ENCODE measurements at regions not wholly inside any gene's neighbourhood (a gene's known extent, or its start where the extent isn't known, plus 50 kb on each side); places are given as distances from the start of the nearest gene placed in this dataset.
A peak's percentile ranks its signal among the peaks of the same experiment; 100 is the strongest.

GRCh38 chr4:122100508-122100907, 51.6 kb upstream of the BLTP1 start:
- H3K23ac ChIP-seq (ENCODE audit: low read depth, low read length, poor library complexity), result no peak overlapping the region
- peaks cover 7 to 10% of the 10 kb centered on the region in 2 donors for H3K4me1 ChIP-seq (ENCODE audit: control insufficient read depth in 2 of 2, insufficient read depth in 1 of 2, low read depth in 1 of 2, low read length in 2 of 2)
- no peaks in the 10 kb centered on the region for H3K36me3 ChIP-seq (replicated peaks in 1 of 2; ENCODE audit: control insufficient read depth in 2 of 2, insufficient read depth in 2 of 2, low read length in 2 of 2)
- H3K14ac ChIP-seq (ENCODE audit: low read length), result no peak overlapping the region
- peak; percentile 11 for DNase-seq (ENCODE audit: low spot score)
- H2AFZ ChIP-seq (ENCODE audit: low read length), result no peak overlapping the region
- H3K9ac ChIP-seq (ENCODE audit: low read depth, low read length, poor library complexity), result no peak overlapping the region
- no CpG with 5 or more reads among the region's 2 CpGs for WGBS, 2 donors (ENCODE audit: extremely low coverage in 2 of 2, insufficient read length in 2 of 2, insufficient replicate concordance in 1 of 2)
- no peak overlapping the region for H2AK5ac ChIP-seq (ENCODE audit: low read depth, low read length)
- no peak overlapping the region for H2BK15ac ChIP-seq (ENCODE audit: low read length)
- H2BK120ac ChIP-seq (ENCODE audit: low read depth, low read length), result no peak overlapping the region
- no peak overlapping the region for H3K4ac ChIP-seq (ENCODE audit: low read length)
- H3K18ac ChIP-seq (ENCODE audit: low read length), result no peak overlapping the region
- H3K4me3 ChIP-seq (ENCODE audit: low read length in 2 of 2), result no peak overlapping the region
- H3K79me1 ChIP-seq (ENCODE audit: low read depth, low read length), result no peaks in the 10 kb centered on the region
- no peak overlapping the region for H2BK5ac ChIP-seq (ENCODE audit: low read length)
- peaks cover 0 to 30% (median 0%) of the 10 kb centered on the region in 3 experiments for H3K27me3 ChIP-seq (ENCODE audit: control insufficient read depth in 3 of 3, insufficient read depth in 3 of 3, low read depth in 1 of 3, low read length in 3 of 3)
- H3K27ac ChIP-seq (replicated peaks; ENCODE audit: low read length), result no peak overlapping the region
- H4K91ac ChIP-seq (ENCODE audit: low read depth, low read length, poor library complexity), result no peak overlapping the region
- no peaks in the 10 kb centered on the region for H3K9me3 ChIP-seq (replicated peaks in 1 of 2; ENCODE audit: control insufficient read depth in 2 of 2, insufficient read depth in 1 of 2, low read depth in 1 of 2, low read length in 2 of 2)
- no peak overlapping the region for H3K4me2 ChIP-seq (ENCODE audit: insufficient read depth, low read length, poor library complexity, severe bottlenecking)
- no peak overlapping the region for H4K8ac ChIP-seq (ENCODE audit: low read depth, low read length)
- no peak overlapping the region for H2BK12ac ChIP-seq (ENCODE audit: low read length)

DNA sequence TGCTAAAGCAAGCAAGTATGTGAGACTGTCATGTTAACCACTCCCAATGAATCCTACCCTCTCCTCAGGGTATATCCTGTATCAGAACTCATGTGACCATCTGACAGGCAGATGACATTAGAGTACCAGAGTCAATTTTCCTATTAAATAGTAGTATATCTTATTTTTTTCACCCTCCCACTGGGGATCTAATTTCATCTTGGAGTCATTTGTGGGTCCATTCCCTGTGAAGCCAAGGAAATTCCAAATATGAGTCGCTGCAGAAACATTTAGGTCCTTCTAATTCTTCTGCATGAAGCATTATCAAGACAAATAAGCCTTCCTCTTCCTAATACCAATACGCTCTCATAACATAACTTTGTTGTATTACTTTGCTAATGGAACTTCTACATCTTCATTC, 52.2 kb upstream of the BLTP1 start:
- Histone ChIP-seq H2BK5ac (ENCODE audit: low read length) (no peak overlapping the region), H3K14ac (ENCODE audit: low read length) (no peak overlapping the region), H3K9ac (ENCODE audit: low read depth, low read length, poor library complexity) (no peak overlapping the region), H3K23ac (ENCODE audit: low read depth, low read length, poor library complexity) (no peak overlapping the region), H3K4me3 (ENCODE audit: low read length in 2 of 2) (no peak overlapping the region), H3K9me3 (replicated peaks in 1 of 2; ENCODE audit: control insufficient read depth in 2 of 2, insufficient read depth in 1 of 2, low read depth in 1 of 2, low read length in 2 of 2) (no peaks in the 10 kb centered on the region), H2BK120ac (ENCODE audit: low read depth, low read length) (no peak overlapping the region), H3K36me3 (replicated peaks in 1 of 2; ENCODE audit: control insufficient read depth in 2 of 2, insufficient read depth in 2 of 2, low read length in 2 of 2) (no peaks in the 10 kb centered on the region), H2BK12ac (ENCODE audit: low read length) (no peak overlapping the region), H2AK5ac (ENCODE audit: low read depth, low read length) (no peak overlapping the region), H2BK15ac (ENCODE audit: low read length) (no peak overlapping the region), H3K18ac (ENCODE audit: low read length) (no peak overlapping the region), H4K8ac (ENCODE audit: low read depth, low read length) (no peak overlapping the region), H3K27me3 (ENCODE audit: control insufficient read depth in 3 of 3, insufficient read depth in 3 of 3, low read depth in 1 of 3, low read length in 3 of 3) (peaks cover 0 to 30% (median 0%) of the 10 kb centered on the region in 3 experiments), H3K79me1 (ENCODE audit: low read depth, low read length) (no peaks in the 10 kb centered on the region), H3K4me1 (ENCODE audit: control insufficient read depth in 2 of 2, insufficient read depth in 1 of 2, low read depth in 1 of 2, low read length in 2 of 2) (peaks cover 7 to 10% of the 10 kb centered on the region in 2 donors), H4K91ac (ENCODE audit: low read depth, low read length, poor library complexity) (no peak overlapping the region), H3K4ac (ENCODE audit: low read length) (no peak overlapping the region), H2AFZ (ENCODE audit: low read length) (no peak overlapping the region), H3K4me2 (ENCODE audit: insufficient read depth, low read length, poor library complexity, severe bottlenecking) (no peak overlapping the region), H3K27ac (replicated peaks; ENCODE audit: low read length) (no peak overlapping the region)
- WGBS, 2 donors (ENCODE audit: extremely low coverage in 2 of 2, insufficient read length in 2 of 2, insufficient replicate concordance in 1 of 2), result no CpG with 5 or more reads among the region's 2 CpGs
- DNase-seq (ENCODE audit: low spot score), result no peak

DNA sequence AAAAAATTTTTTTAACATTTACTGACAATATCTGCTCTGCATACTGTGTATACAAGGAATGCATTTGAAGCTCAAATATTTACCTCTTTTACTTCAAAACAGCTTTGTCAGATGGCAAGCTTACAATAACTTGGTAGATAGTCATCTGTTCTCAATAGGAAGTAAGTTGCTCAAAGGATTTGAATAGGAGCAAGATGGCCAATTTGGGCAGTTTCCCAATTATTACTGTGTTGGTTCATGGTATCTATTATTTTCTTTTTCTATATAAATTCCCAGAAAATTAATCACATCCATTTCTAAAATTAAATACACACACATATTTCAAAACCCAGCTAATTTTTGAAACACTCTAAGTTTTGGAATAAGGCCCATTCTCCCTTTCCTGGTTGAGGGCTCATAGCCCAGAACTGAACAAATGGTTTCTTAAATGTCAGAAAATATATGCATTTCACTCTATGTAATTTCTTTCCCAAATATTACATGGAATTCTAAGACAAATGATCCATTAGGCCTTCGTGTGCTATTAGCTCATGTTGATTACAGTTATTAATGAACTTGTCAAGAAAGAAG, 60.2 kb upstream of the BLTP1 start:
- no peak for DNase-seq (ENCODE audit: low spot score)
- Histone ChIP-seq H3K4ac (ENCODE audit: low read length) (no peak overlapping the region), H3K4me1 (ENCODE audit: control insufficient read depth in 2 of 2, insufficient read depth in 1 of 2, low read depth in 1 of 2, low read length in 2 of 2) (no peaks in the 10 kb centered on the region), H3K14ac (ENCODE audit: low read length) (no peak overlapping the region), H2BK120ac (ENCODE audit: low read depth, low read length) (no peak overlapping the region), H3K36me3 (replicated peaks in 1 of 2; ENCODE audit: control insufficient read depth in 2 of 2, insufficient read depth in 2 of 2, low read length in 2 of 2) (no peaks in the 10 kb centered on the region), H3K4me2 (ENCODE audit: insufficient read depth, low read length, poor library complexity, severe bottlenecking) (no peak overlapping the region), H2BK12ac (ENCODE audit: low read length) (no peak overlapping the region), H2BK5ac (ENCODE audit: low read length) (no peak overlapping the region), H3K9me3 (replicated peaks in 1 of 2; ENCODE audit: control insufficient read depth in 2 of 2, insufficient read depth in 1 of 2, low read depth in 1 of 2, low read length in 2 of 2) (no peaks in the 10 kb centered on the region), H3K27me3 (ENCODE audit: control insufficient read depth in 3 of 3, insufficient read depth in 3 of 3, low read depth in 1 of 3, low read length in 3 of 3) (peaks cover 0 to 8% (median 0%) of the 10 kb centered on the region in 3 experiments), H3K23ac (ENCODE audit: low read depth, low read length, poor library complexity) (no peak overlapping the region), H4K8ac (ENCODE audit: low read depth, low read length) (no peak overlapping the region), H2BK15ac (ENCODE audit: low read length) (no peak overlapping the region), H3K4me3 (ENCODE audit: low read length in 2 of 2) (no peak overlapping the region), H2AFZ (ENCODE audit: low read length) (no peak overlapping the region), H3K27ac (replicated peaks; ENCODE audit: low read length) (no peak overlapping the region), H3K79me1 (ENCODE audit: low read depth, low read length) (no peaks in the 10 kb centered on the region), H4K91ac (ENCODE audit: low read depth, low read length, poor library complexity) (no peak overlapping the region), H3K9ac (ENCODE audit: low read depth, low read length, poor library complexity) (no peak overlapping the region), H3K18ac (ENCODE audit: low read length) (no peak overlapping the region), H2AK5ac (ENCODE audit: low read depth, low read length) (no peak overlapping the region)
- WGBS, 2 donors (ENCODE audit: extremely low coverage in 2 of 2, insufficient read length in 2 of 2, insufficient replicate concordance in 1 of 2), result no CpG with 5 or more reads among the region's 1 CpG

GRCh38 chr4:122091397-122091796, 60.7 kb upstream of the BLTP1 start:
- H2BK5ac ChIP-seq (ENCODE audit: low read length), result no peak overlapping the region
- H3K27ac ChIP-seq (replicated peaks; ENCODE audit: low read length), result no peak overlapping the region
- H3K14ac ChIP-seq (ENCODE audit: low read length), result no peak overlapping the region
- peaks cover 0 to 5% (median 0%) of the 10 kb centered on the region in 3 experiments for H3K27me3 ChIP-seq (ENCODE audit: control insufficient read depth in 3 of 3, insufficient read depth in 3 of 3, low read depth in 1 of 3, low read length in 3 of 3)
- no peaks in the 10 kb centered on the region for H3K79me1 ChIP-seq (ENCODE audit: low read depth, low read length)
- H3K4me1 ChIP-seq (ENCODE audit: control insufficient read depth in 2 of 2, insufficient read depth in 1 of 2, low read depth in 1 of 2, low read length in 2 of 2), result no peaks in the 10 kb centered on the region
- no peak overlapping the region for H4K8ac ChIP-seq (ENCODE audit: low read depth, low read length)
- H2BK12ac ChIP-seq (ENCODE audit: low read length), result no peak overlapping the region
- no peak overlapping the region for H2BK120ac ChIP-seq (ENCODE audit: low read depth, low read length)
- H3K36me3 ChIP-seq (replicated peaks in 1 of 2; ENCODE audit: control insufficient read depth in 2 of 2, insufficient read depth in 2 of 2, low read length in 2 of 2), result no peaks in the 10 kb centered on the region
- no peak overlapping the region for H3K18ac ChIP-seq (ENCODE audit: low read length)
- H2AFZ ChIP-seq (ENCODE audit: low read length), result no peak overlapping the region
- H2AK5ac ChIP-seq (ENCODE audit: low read depth, low read length), result no peak overlapping the region
- no peak overlapping the region for H3K4ac ChIP-seq (ENCODE audit: low read length)
- no peak for DNase-seq (ENCODE audit: low spot score)
- H4K91ac ChIP-seq (ENCODE audit: low read depth, low read length, poor library complexity), result no peak overlapping the region
- H2BK15ac ChIP-seq (ENCODE audit: low read length), result no peak overlapping the region
- no peak overlapping the region for H3K4me2 ChIP-seq (ENCODE audit: insufficient read depth, low read length, poor library complexity, severe bottlenecking)
- no CpG with 5 or more reads among the region's 1 CpG for WGBS, 2 donors (ENCODE audit: extremely low coverage in 2 of 2, insufficient read length in 2 of 2, insufficient replicate concordance in 1 of 2)
- no peak overlapping the region for H3K4me3 ChIP-seq (ENCODE audit: low read length in 2 of 2)
- H3K9me3 ChIP-seq (replicated peaks in 1 of 2; ENCODE audit: control insufficient read depth in 2 of 2, insufficient read depth in 1 of 2, low read depth in 1 of 2, low read length in 2 of 2), result no peaks in the 10 kb centered on the region
- H3K23ac ChIP-seq (ENCODE audit: low read depth, low read length, poor library complexity), result no peak overlapping the region
- H3K9ac ChIP-seq (ENCODE audit: low read depth, low read length, poor library complexity), result no peak overlapping the region
